NCI-H345 (cell line): ENCODE measurements at regions not wholly inside any gene's neighbourhood (a gene's known extent, or its start where the extent isn't known, plus 50 kb on each side); places are given as distances from the start of the nearest gene placed in this dataset.

Experiments used
- DNase-seq: peaks from one replicate; lab custom pipeline; 2025; lab: John Stamatoyannopoulos, UW

- DNase-seq, result peak; percentile 55
Observed at GRCh38 chr4:24419181-24420034, 164.9 kb downstream of the DHX15 start.

- DNase-seq, result no peak
Observed at GRCh38 chr4:24417206-24417605, 167.1 kb downstream of the DHX15 start.

GRCh38 chr4:24416293-24416692, 168.1 kb downstream of the DHX15 start:
- no peak for DNase-seq

- no peak for DNase-seq
Observed at GRCh38 chr4:24413311-24413784, 171.0 kb downstream of the DHX15 start.

- DNase-seq, result no peak
Observed at GRCh38 chr4:24411806-24412205, 172.5 kb downstream of the DHX15 start.

- DNase-seq, result no peak
Observed at GRCh38 chr4:24411299-24411698, 173.1 kb downstream of the DHX15 start.

GRCh38 chr4:24408640-24409039, 175.7 kb downstream of the DHX15 start:
- DNase-seq, result no peak

- no peak for DNase-seq
Observed at GRCh38 chr4:24405926-24406325, 178.4 kb downstream of the DHX15 start.

- no peak for DNase-seq
Observed at GRCh38 chr4:24405341-24405740, 179.0 kb downstream of the DHX15 start.

- DNase-seq, result no peak
Observed at GRCh38 chr4:24404281-24404680, 180.1 kb downstream of the DHX15 start.

- DNase-seq, result no peak
Observed at GRCh38 chr4:24403265-24403664, 181.1 kb downstream of the DHX15 start.

- no peak for DNase-seq
Observed at GRCh38 chr4:24400537-24400936, 183.8 kb downstream of the DHX15 start.

GRCh38 chr4:24396988-24397387, 187.4 kb downstream of the DHX15 start:
- no peak for DNase-seq

- DNase-seq, result no peak
Observed at GRCh38 chr4:24395937-24396336, 188.4 kb downstream of the DHX15 start.

GRCh38 chr4:24394041-24394440, 190.3 kb downstream of the DHX15 start:
- no peak for DNase-seq

- no peak for DNase-seq
Observed at GRCh38 chr4:24392613-24393012, 191.7 kb downstream of the DHX15 start.

GRCh38 chr4:24382381-24382780, 202.0 kb downstream of the DHX15 start:
- no peak for DNase-seq

GRCh38 chr4:24380957-24381665, 203.2 kb downstream of the DHX15 start:
- DNase-seq, result no peak

- DNase-seq, result no peak
Observed at GRCh38 chr4:24373704-24374103, 210.7 kb downstream of the DHX15 start.

GRCh38 chr4:24372881-24373280, 211.5 kb downstream of the DHX15 start:
- DNase-seq, result no peak

- no peak for DNase-seq
Observed at GRCh38 chr4:24372341-24372740, 212.0 kb downstream of the DHX15 start.

- DNase-seq, result no peak
Observed at GRCh38 chr4:24370421-24370820, 213.9 kb downstream of the DHX15 start.

GRCh38 chr4:24369507-24370029, 214.8 kb downstream of the DHX15 start:
- DNase-seq, result no peak
